ENCODE measurements at regions not wholly inside any gene's neighbourhood (a gene's known extent, or its start where the extent isn't known, plus 50 kb on each side); places are given as distances from the start of the nearest gene placed in this dataset.

- TF ChIP-seq PRDM10 (CRISPR knock-in tag; IDR thresholded peaks at IDR 0.05; ENCODE audit: low read depth) (no peak), ZNF740 (CRISPR knock-in tag; IDR thresholded peaks at IDR 0.05) (no peak), ATF2 (CRISPR knock-in tag; IDR thresholded peaks at IDR 0.05) (no peak), PITX1 (CRISPR knock-in tag; IDR thresholded peaks at IDR 0.05) (no peak), ZNF781 (CRISPR knock-in tag; IDR thresholded peaks at IDR 0.05; ENCODE audit: borderline replicate concordance, not compliant biosample characterization) (no peak), ZZZ3 (CRISPR knock-in tag; IDR thresholded peaks at IDR 0.05; ENCODE audit: borderline replicate concordance) (no peak), HIC2 (CRISPR knock-in tag; IDR thresholded peaks at IDR 0.05; ENCODE audit: low read depth) (no peak), ZNF160 (CRISPR knock-in tag; IDR thresholded peaks at IDR 0.05) (no peak), TFE3 (CRISPR knock-in tag; IDR thresholded peaks at IDR 0.05) (no peak), THAP9 (CRISPR knock-in tag; IDR thresholded peaks at IDR 0.05; ENCODE audit: borderline replicate concordance) (no peak), IRF9 (CRISPR knock-in tag; IDR thresholded peaks at IDR 0.05; ENCODE audit: borderline replicate concordance) (no peak), ZGPAT (CRISPR knock-in tag; IDR thresholded peaks at IDR 0.05) (no peak), ZNF850 (CRISPR knock-in tag; conservative IDR thresholded peaks at IDR 0.05) (no peak)
These were observed 70.7 kb upstream of the DCBLD2 start (continued) for GRCh38 chr3:98972155-98972554.

Measured in HepG2 (cell line).